Neuronal stem cell (in vitro differentiated cells): ENCODE measurements at regions not wholly inside any gene's neighbourhood (a gene's known extent, or its start where the extent isn't known, plus 50 kb on each side); places are given as distances from the start of the nearest gene placed in this dataset.

Experiments
- DNase-seq: peaks from one replicate; pipeline ENCODE4 v3.0.0-alpha.2; 2013; ENCODE audit warnings: low spot score
- H2AFZ ChIP-seq: one replicate; pipeline ENCODE4 v1.6.1; 2013; ENCODE audit warnings: mild to moderate bottlenecking, low read length, inconsistent platforms
- H2AK5ac ChIP-seq: 2 replicates; pipeline ENCODE4 v1.6.1; 2013; ENCODE audit warnings: low read depth, mild to moderate bottlenecking, inconsistent platforms, low read length, moderate library complexity, mixed read lengths
- H2BK120ac ChIP-seq: 2 replicates; pipeline ENCODE4 v1.6.1; 2013; ENCODE audit warnings: low read depth, mild to moderate bottlenecking, inconsistent platforms, low read length, moderate library complexity, mixed read lengths
- H2BK12ac ChIP-seq: one replicate; pipeline ENCODE4 v1.6.1; 2013; ENCODE audit warnings: low read length, inconsistent platforms
- H2BK15ac ChIP-seq: 2 replicates; pipeline ENCODE4 v1.6.1; 2013; ENCODE audit warnings: mild to moderate bottlenecking, low read length, inconsistent platforms, mixed read lengths
- H2BK5ac ChIP-seq: one replicate; pipeline ENCODE4 v1.6.1; 2013; ENCODE audit warnings: inconsistent platforms, mild to moderate bottlenecking, low read length, moderate library complexity
- H3K14ac ChIP-seq: one replicate; pipeline ENCODE4 v1.6.1; 2013; ENCODE audit warnings: low read length, inconsistent platforms
- H3K18ac ChIP-seq: 2 replicates; pipeline ENCODE4 v1.6.1; 2013; ENCODE audit warnings: low read length, inconsistent platforms
- H3K23ac ChIP-seq: 2 replicates; pipeline ENCODE4 v1.6.1; 2013; ENCODE audit warnings: low read depth, mild to moderate bottlenecking, mixed read lengths, low read length, inconsistent platforms; ENCODE audit not compliant: poor library complexity
- H3K27ac ChIP-seq: replicated peaks from 3 replicates; pipeline ENCODE4 v1.5.1; 2013; ENCODE audit warnings: low read length, inconsistent platforms
- H3K27me3 ChIP-seq, 3 experiments: 2 replicates each; pipeline ENCODE4 v1.6.1; 2013; ENCODE audit warnings: low read length in 3 of 3, mild to moderate bottlenecking in 2 of 3, inconsistent platforms in 1 of 3, low read depth in 1 of 3, mixed read lengths in 1 of 3, moderate library complexity in 1 of 3; ENCODE audit not compliant: control insufficient read depth in 3 of 3, insufficient read depth in 3 of 3
- H3K36me3 ChIP-seq, 2 donors: replicated peaks in 1 of 2; 2 replicates each; pipeline ENCODE4 v1.6.1; 2013; ENCODE audit warnings: low read length in 2 of 2; ENCODE audit not compliant: control insufficient read depth in 2 of 2, insufficient read depth in 2 of 2
- H3K4ac ChIP-seq: 2 replicates; pipeline ENCODE4 v1.6.1; 2013; ENCODE audit warnings: inconsistent platforms, mild to moderate bottlenecking, low read length, moderate library complexity
- H3K4me1 ChIP-seq, 2 donors: 1 replicate in 1 of 2; 2 replicates in 1 of 2; pipeline ENCODE4 v1.6.1; 2013; ENCODE audit warnings: low read length in 2 of 2, low read depth in 1 of 2; ENCODE audit not compliant: control insufficient read depth in 2 of 2, insufficient read depth in 1 of 2
- H3K4me2 ChIP-seq: one replicate; pipeline ENCODE4 v1.6.1; 2013; ENCODE audit warnings: mild to moderate bottlenecking, low read length, inconsistent platforms; ENCODE audit not compliant: insufficient read depth, poor library complexity, severe bottlenecking
- H3K4me3 ChIP-seq, 2 donors: 2 replicates each; pipeline ENCODE4 v1.5.1; 2013; ENCODE audit warnings: low read length in 2 of 2, mild to moderate bottlenecking in 2 of 2, inconsistent platforms in 1 of 2, moderate library complexity in 1 of 2
- H3K79me1 ChIP-seq: one replicate; pipeline ENCODE4 v1.6.1; 2013; ENCODE audit warnings: low read depth, mild to moderate bottlenecking, inconsistent platforms, low read length, moderate library complexity
- H3K9ac ChIP-seq: one replicate; pipeline ENCODE4 v1.6.1; 2013; ENCODE audit warnings: mild to moderate bottlenecking, low read depth, low read length, inconsistent platforms; ENCODE audit not compliant: poor library complexity
- H3K9me3 ChIP-seq, 2 donors: replicated peaks in 1 of 2; 2 replicates each; pipeline versions ENCODE3 to v1.6.1; 2013; ENCODE audit warnings: low read length in 2 of 2, mild to moderate bottlenecking in 2 of 2, inconsistent platforms in 1 of 2, low read depth in 1 of 2, mixed read lengths in 1 of 2, moderate library complexity in 1 of 2; ENCODE audit not compliant: control insufficient read depth in 2 of 2, insufficient read depth in 1 of 2
- H4K8ac ChIP-seq: one replicate; pipeline ENCODE4 v1.6.1; 2013; ENCODE audit warnings: low read depth, mild to moderate bottlenecking, inconsistent platforms, low read length, moderate library complexity
- H4K91ac ChIP-seq: one replicate; pipeline ENCODE4 v1.6.1; 2013; ENCODE audit warnings: low read length, low read depth, mild to moderate bottlenecking, inconsistent platforms; ENCODE audit not compliant: poor library complexity
- WGBS, 2 donors: extraction: QIAGEN DNeasy Blood & Tissue Kit; methylation state at CpG; one replicate each; pipeline ENCODE4 v1.1.7; 2013; ENCODE audit warnings: missing lambda C conversion rate in 2 of 2, mixed read lengths in 1 of 2; ENCODE audit not compliant: insufficient read length in 2 of 2, insufficient replicate concordance in 1 of 2; ENCODE audit errors: extremely low coverage in 2 of 2; 5-methylcytosine and 5-hydroxymethylcytosine counted together

DNA sequence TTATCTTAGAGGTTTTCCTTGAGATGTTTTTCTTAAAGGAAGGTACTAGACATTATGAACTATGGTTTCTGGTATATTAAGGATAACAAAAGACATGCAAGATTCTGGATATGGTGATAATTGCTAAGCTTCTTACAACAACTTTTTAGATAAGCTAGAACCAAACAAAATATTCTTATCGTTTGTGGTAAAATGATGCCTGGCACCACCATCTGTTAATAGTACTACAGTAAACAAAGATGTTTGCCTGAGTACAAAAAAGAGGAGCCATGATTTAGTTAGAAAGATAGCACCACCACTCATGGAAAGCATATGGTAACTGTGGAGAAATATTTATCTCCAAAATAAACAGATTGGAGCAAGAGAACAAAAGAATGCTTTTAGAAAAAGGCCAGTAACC, 747.3 kb downstream of the COL12A1 start:
- H3K9ac ChIP-seq, result no peak overlapping the region
- no CpG with 5 or more reads among the region's 1 CpG for WGBS, 2 donors
- no peak overlapping the region for H2AK5ac ChIP-seq
- no peaks in the 10 kb centered on the region for H3K36me3 ChIP-seq
- H3K4me3 ChIP-seq, result no peak overlapping the region
- H4K91ac ChIP-seq, result no peak overlapping the region
- H3K14ac ChIP-seq, result no peak overlapping the region
- H2BK15ac ChIP-seq, result no peak overlapping the region
- no peaks in the 10 kb centered on the region for H3K9me3 ChIP-seq
- H3K4me1 ChIP-seq, result no peaks in the 10 kb centered on the region
- no peaks in the 10 kb centered on the region for H3K27me3 ChIP-seq
- no peak overlapping the region for H2BK120ac ChIP-seq
- no peak overlapping the region for H3K4ac ChIP-seq
- H2BK5ac ChIP-seq, result no peak overlapping the region
- no peak for DNase-seq
- no peak overlapping the region for H3K18ac ChIP-seq
- H2AFZ ChIP-seq, result no peak overlapping the region
- H3K27ac ChIP-seq, result no peak overlapping the region
- H3K4me2 ChIP-seq, result no peak overlapping the region
- H3K79me1 ChIP-seq, result no peaks in the 10 kb centered on the region
- no peak overlapping the region for H2BK12ac ChIP-seq
- H3K23ac ChIP-seq, result no peak overlapping the region
- no peak overlapping the region for H4K8ac ChIP-seq

- no peak overlapping the region for H4K8ac ChIP-seq
- H2AFZ ChIP-seq, result no peak overlapping the region
- H3K9me3 ChIP-seq, result no peaks in the 10 kb centered on the region
- H2BK15ac ChIP-seq, result no peak overlapping the region
- no peak overlapping the region for H4K91ac ChIP-seq
- no peaks in the 10 kb centered on the region for H3K36me3 ChIP-seq
- no peak overlapping the region for H3K4me2 ChIP-seq
- no peaks in the 10 kb centered on the region for H3K4me1 ChIP-seq
- H2BK120ac ChIP-seq, result no peak overlapping the region
- H3K27ac ChIP-seq, result no peak overlapping the region
- no peak overlapping the region for H3K23ac ChIP-seq
- H3K4ac ChIP-seq, result no peak overlapping the region
- no peak overlapping the region for H3K14ac ChIP-seq
- H3K79me1 ChIP-seq, result no peaks in the 10 kb centered on the region
- no peak overlapping the region for H3K4me3 ChIP-seq
- H2BK5ac ChIP-seq, result no peak overlapping the region
- no CpG with 5 or more reads among the region's 1 CpG for WGBS, 2 donors
- H3K27me3 ChIP-seq, result no peaks in the 10 kb centered on the region
- no peak overlapping the region for H2BK12ac ChIP-seq
- no peak overlapping the region for H3K9ac ChIP-seq
- DNase-seq, result no peak
- H3K18ac ChIP-seq, result no peak overlapping the region
- H2AK5ac ChIP-seq, result no peak overlapping the region
Observed at GRCh38 chr6:74455786-74456185, 750.1 kb downstream of the COL12A1 start.

- H3K9ac ChIP-seq, result no peak overlapping the region
- H2BK12ac ChIP-seq, result no peak overlapping the region
- H3K9me3 ChIP-seq, result no peaks in the 10 kb centered on the region
- no peaks in the 10 kb centered on the region for H3K36me3 ChIP-seq
- no CpG with 5 or more reads among the region's 5 CpGs for WGBS, 2 donors
- H3K4ac ChIP-seq, result no peak overlapping the region
- H2BK120ac ChIP-seq, result no peak overlapping the region
- no peak overlapping the region for H2AK5ac ChIP-seq
- H3K27me3 ChIP-seq, result no peaks in the 10 kb centered on the region
- no peak overlapping the region for H3K18ac ChIP-seq
- H3K4me1 ChIP-seq, result no peaks in the 10 kb centered on the region
- no peak for DNase-seq
- H3K27ac ChIP-seq, result no peak overlapping the region
- no peak overlapping the region for H2BK5ac ChIP-seq
- no peak overlapping the region for H2AFZ ChIP-seq
- no peak overlapping the region for H4K91ac ChIP-seq
- no peaks in the 10 kb centered on the region for H3K79me1 ChIP-seq
- H3K23ac ChIP-seq, result no peak overlapping the region
- no peak overlapping the region for H3K4me2 ChIP-seq
- no peak overlapping the region for H2BK15ac ChIP-seq
- H3K4me3 ChIP-seq, result no peak overlapping the region
- no peak overlapping the region for H3K14ac ChIP-seq
- no peak overlapping the region for H4K8ac ChIP-seq
Observed at GRCh38 chr6:74451953-74452352, 753.9 kb downstream of the COL12A1 start.

DNA sequence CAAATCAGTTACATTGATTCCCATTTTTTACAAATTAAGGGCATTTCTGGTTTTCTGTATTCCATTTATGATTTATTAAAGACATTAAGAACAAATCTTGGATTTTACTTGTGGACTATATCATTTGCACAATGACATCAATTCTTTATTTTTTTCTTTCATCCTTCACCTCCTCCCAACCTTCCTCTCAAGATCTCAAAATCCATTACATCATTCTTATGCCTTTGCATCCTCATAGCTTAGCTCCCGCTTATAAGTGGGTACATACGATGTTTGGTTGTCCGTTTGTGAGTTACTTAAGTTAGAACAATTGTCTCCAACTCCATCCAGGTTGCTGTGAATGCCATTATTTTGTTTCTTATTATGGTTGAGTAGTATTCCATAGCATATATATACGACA, 752.8 kb downstream of the CD109 start:
- Histone ChIP-seq H3K36me3 (no peaks in the 10 kb centered on the region), H4K91ac (no peak overlapping the region), H2BK12ac (no peak overlapping the region), H3K4me2 (no peak overlapping the region), H2AFZ (no peak overlapping the region), H3K4ac (no peak overlapping the region), H2BK120ac (no peak overlapping the region), H3K14ac (no peak overlapping the region), H2AK5ac (no peak overlapping the region), H3K27ac (no peak overlapping the region), H3K18ac (no peak overlapping the region), H3K79me1 (no peaks in the 10 kb centered on the region), H3K27me3 (no peaks in the 10 kb centered on the region), H3K4me3 (no peak overlapping the region), H2BK5ac (no peak overlapping the region), H3K9me3 (no peaks in the 10 kb centered on the region), H2BK15ac (no peak overlapping the region), H3K9ac (no peak overlapping the region), H3K4me1 (no peaks in the 10 kb centered on the region), H3K23ac (no peak overlapping the region), H4K8ac (no peak overlapping the region)
- no CpG with 5 or more reads among the region's 4 CpGs for WGBS, 2 donors
- DNase-seq, result no peak
